CD14-positive monocyte (primary cell): ENCODE measurements at regions not wholly inside any gene's neighbourhood (a gene's known extent, or its start where the extent isn't known, plus 50 kb on each side); places are given as distances from the start of the nearest gene placed in this dataset.

Source experiments
- DNase-seq, 3 donors: peaks; one replicate each; pipeline ENCODE4 v3.0.0-alpha.2; 2011 to 2022
- H2AFZ ChIP-seq: 2 replicates; pipeline ENCODE4 v1.6.0; 2012; ENCODE audit warnings: mild to moderate bottlenecking, low read depth, low read length, inconsistent platforms; ENCODE audit not compliant: insufficient read depth, poor library complexity, severe bottlenecking
- H3K27ac ChIP-seq, 2 donors: 1 replicate in 1 of 2; 2 replicates in 1 of 2; pipeline ENCODE4 v1.5.1; 2012 to 2013; ENCODE audit warnings: low read length in 2 of 2, control low read depth in 1 of 2, inconsistent platforms in 1 of 2, low read depth in 1 of 2, mild to moderate bottlenecking in 1 of 2
- H3K27me3 ChIP-seq, 2 donors: one replicate each; pipeline versions ENCODE4 v1.6.0 to v1.6.1; 2011 to 2013; ENCODE audit warnings: low read length in 2 of 2; ENCODE audit not compliant: control insufficient read depth in 2 of 2, insufficient read depth in 2 of 2
- H3K36me3 ChIP-seq, 2 donors: replicated peaks in 1 of 2; 1 replicate in 1 of 2; 2 replicates in 1 of 2; pipeline versions ENCODE4 v1.5.1 to v1.6.1; 2012 to 2013; ENCODE audit warnings: low read length in 2 of 2, control low read depth in 1 of 2, inconsistent platforms in 1 of 2, mild to moderate bottlenecking in 1 of 2; ENCODE audit not compliant: insufficient read depth in 2 of 2, control insufficient read depth in 1 of 2
- H3K4me1 ChIP-seq, 2 donors: 1 replicate in 1 of 2; 2 replicates in 1 of 2; pipeline versions ENCODE4 v1.5.1 to v1.6.1; 2012 to 2013; ENCODE audit warnings: low read length in 2 of 2, control low read depth in 1 of 2, inconsistent platforms in 1 of 2, mild to moderate bottlenecking in 1 of 2, moderate library complexity in 1 of 2; ENCODE audit not compliant: insufficient read depth in 2 of 2, control insufficient read depth in 1 of 2
- H3K4me2 ChIP-seq: replicated peaks from 2 replicates; pipeline ENCODE3; 2012; ENCODE audit warnings: low read length, moderate library complexity, mild to moderate bottlenecking; ENCODE audit not compliant: poor library complexity, severe bottlenecking; ENCODE audit errors: extremely low read depth
- H3K4me3 ChIP-seq, 3 experiments: fragments of 200-600 bp in 1 of 3; sonication (generic) in 1 of 3; replicated peaks in 1 of 3; 1 replicate in 2 of 3; 2 replicates in 1 of 3; pipeline ENCODE4 v1.5.1; 2011 to 2013; ENCODE audit warnings: low read length in 3 of 3, mild to moderate bottlenecking in 3 of 3, control low read depth in 2 of 3, low read depth in 2 of 3, inconsistent platforms in 1 of 3, moderate library complexity in 1 of 3
- H3K79me2 ChIP-seq: 2 replicates; pipeline ENCODE4 v1.6.0; 2012; ENCODE audit warnings: mild to moderate bottlenecking, control low read depth, inconsistent platforms, low read length, moderate library complexity; ENCODE audit not compliant: insufficient read depth
- H3K9ac ChIP-seq: 2 replicates; pipeline ENCODE4 v1.6.0; 2017; ENCODE audit warnings: low read length, mild to moderate bottlenecking; ENCODE audit not compliant: insufficient read depth, poor library complexity, severe bottlenecking
- H3K9me3 ChIP-seq, 2 donors: replicated peaks in 1 of 2; 1 replicate in 1 of 2; 2 replicates in 1 of 2; pipeline versions ENCODE4 v1.5.1 to v1.6.1; 2012 to 2013; ENCODE audit warnings: low read length in 2 of 2, control low read depth in 1 of 2; ENCODE audit not compliant: control insufficient read depth in 1 of 2, insufficient read depth in 1 of 2
- H4K20me1 ChIP-seq: 2 replicates; pipeline ENCODE4 v1.6.0; 2012; ENCODE audit warnings: mild to moderate bottlenecking, low read length, control low read depth, moderate library complexity; ENCODE audit not compliant: insufficient read depth
- H3K27ac Mint-ChIP-seq, 7 donors: one replicate each; pipeline ENCODE4 v1.8.0; 2020; ENCODE audit warnings: mild to moderate bottlenecking in 7 of 7, mixed read lengths in 7 of 7, moderate library complexity in 6 of 7, inconsistent platforms in 2 of 7
- H3K27me3 Mint-ChIP-seq, 3 donors: one replicate each; pipeline ENCODE4 v1.8.0; 2021 to 2022; ENCODE audit warnings: low read depth in 3 of 3, mild to moderate bottlenecking in 3 of 3, mixed read lengths in 3 of 3, moderate library complexity in 3 of 3, inconsistent platforms in 1 of 3
- H3K36me3 Mint-ChIP-seq, 2 donors: one replicate each; pipeline ENCODE4 v1.8.0; 2020; ENCODE audit warnings: mixed read lengths in 2 of 2, inconsistent platforms in 1 of 2, mild to moderate bottlenecking in 1 of 2
- H3K4me1 Mint-ChIP-seq: one replicate; pipeline ENCODE4 v1.8.0; 2020; ENCODE audit warnings: mild to moderate bottlenecking, mixed read lengths
- H3K4me3 Mint-ChIP-seq, 2 donors: one replicate each; pipeline ENCODE4 v1.8.0; 2020; ENCODE audit warnings: mild to moderate bottlenecking in 2 of 2, mixed read lengths in 2 of 2, moderate library complexity in 1 of 2
- H3K9me3 Mint-ChIP-seq, 7 donors: one replicate each; pipeline ENCODE4 v1.8.0; 2020 to 2022; ENCODE audit warnings: mixed read lengths in 7 of 7, mild to moderate bottlenecking in 6 of 7, moderate library complexity in 6 of 7, inconsistent platforms in 2 of 7
- WGBS: methylation state at CpG from one replicate; pipeline ENCODE4 v1.1.5; 2013; ENCODE audit warnings: missing lambda C conversion rate; ENCODE audit not compliant: insufficient coverage; 5-methylcytosine and 5-hydroxymethylcytosine counted together
- intact Hi-C, 2 donors: fragments of 100-400 bp; cut with micrococcal nuclease; formaldehyde crosslinking; loops; one replicate each; pipeline versions ENCODE4 v1.15.0 to v1.15.1; 2023
- TF ChIP-seq, protein P1 (sequence below): fragments of 200-600 bp; IDR thresholded peaks from one replicate; pipeline ENCODE4 v1.8.0; 2022; ENCODE audit warnings: antibody characterized with exemption, mild to moderate bottlenecking

DNA sequence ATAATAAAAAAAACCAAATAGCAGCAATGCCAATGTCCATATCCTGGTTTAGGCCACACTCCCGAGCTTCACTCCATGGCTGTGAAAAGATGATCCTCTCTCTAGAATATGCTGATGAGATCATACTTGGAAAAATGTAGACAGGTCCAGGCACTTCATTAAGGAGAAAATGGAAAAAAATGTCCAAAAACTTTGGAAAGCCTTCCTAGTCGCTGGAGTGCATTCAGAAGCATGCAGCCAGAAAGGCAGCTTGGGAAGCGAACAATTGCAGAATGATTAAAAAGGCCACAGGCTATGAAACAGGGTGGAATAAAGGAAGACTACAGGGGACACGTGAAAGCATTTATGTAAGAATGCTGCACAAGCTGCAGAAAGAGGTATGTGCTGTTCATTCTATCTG, 165.6 kb upstream of the HCCS start:
- H3K9me3 Mint-ChIP-seq = peaks cover 0 to 6% (median 4%) of the 10 kb centered on the region in 7 donors
- H3K79me2 ChIP-seq = no peaks in the 10 kb centered on the region
- H3K36me3 Mint-ChIP-seq = no peaks in the 10 kb centered on the region
- H3K4me1 ChIP-seq = no peaks in the 10 kb centered on the region
- H3K27me3 ChIP-seq = no peaks in the 10 kb centered on the region
- intact Hi-C loops = no loop called here
- no peak overlapping the region for H3K27ac ChIP-seq
- no peak overlapping the region for H3K4me2 ChIP-seq
- H3K4me3 ChIP-seq = no peak overlapping the region
- whole genome bisulfite sequencing = no CpG with 5 or more reads among the region's 4 CpGs
- H3K27ac Mint-ChIP-seq = no peak overlapping the region
- H3K4me3 Mint-ChIP-seq = no peak overlapping the region
- no peak for DNase-seq
- H2AFZ ChIP-seq = no peak overlapping the region
- H3K4me1 Mint-ChIP-seq = no peaks in the 10 kb centered on the region
- no peaks in the 10 kb centered on the region for H3K36me3 ChIP-seq
- no peak overlapping the region for H3K9ac ChIP-seq
- TF ChIP-seq, protein P1, sequence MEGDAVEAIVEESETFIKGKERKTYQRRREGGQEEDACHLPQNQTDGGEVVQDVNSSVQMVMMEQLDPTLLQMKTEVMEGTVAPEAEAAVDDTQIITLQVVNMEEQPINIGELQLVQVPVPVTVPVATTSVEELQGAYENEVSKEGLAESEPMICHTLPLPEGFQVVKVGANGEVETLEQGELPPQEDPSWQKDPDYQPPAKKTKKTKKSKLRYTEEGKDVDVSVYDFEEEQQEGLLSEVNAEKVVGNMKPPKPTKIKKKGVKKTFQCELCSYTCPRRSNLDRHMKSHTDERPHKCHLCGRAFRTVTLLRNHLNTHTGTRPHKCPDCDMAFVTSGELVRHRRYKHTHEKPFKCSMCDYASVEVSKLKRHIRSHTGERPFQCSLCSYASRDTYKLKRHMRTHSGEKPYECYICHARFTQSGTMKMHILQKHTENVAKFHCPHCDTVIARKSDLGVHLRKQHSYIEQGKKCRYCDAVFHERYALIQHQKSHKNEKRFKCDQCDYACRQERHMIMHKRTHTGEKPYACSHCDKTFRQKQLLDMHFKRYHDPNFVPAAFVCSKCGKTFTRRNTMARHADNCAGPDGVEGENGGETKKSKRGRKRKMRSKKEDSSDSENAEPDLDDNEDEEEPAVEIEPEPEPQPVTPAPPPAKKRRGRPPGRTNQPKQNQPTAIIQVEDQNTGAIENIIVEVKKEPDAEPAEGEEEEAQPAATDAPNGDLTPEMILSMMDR = no peak
- H3K9me3 ChIP-seq = peaks cover 0 to 3% of the 10 kb centered on the region in 2 donors
- peaks cover 0 to 1% (median 0%) of the 10 kb centered on the region in 3 donors for H3K27me3 Mint-ChIP-seq
- H4K20me1 ChIP-seq = no peaks in the 10 kb centered on the region

DNA sequence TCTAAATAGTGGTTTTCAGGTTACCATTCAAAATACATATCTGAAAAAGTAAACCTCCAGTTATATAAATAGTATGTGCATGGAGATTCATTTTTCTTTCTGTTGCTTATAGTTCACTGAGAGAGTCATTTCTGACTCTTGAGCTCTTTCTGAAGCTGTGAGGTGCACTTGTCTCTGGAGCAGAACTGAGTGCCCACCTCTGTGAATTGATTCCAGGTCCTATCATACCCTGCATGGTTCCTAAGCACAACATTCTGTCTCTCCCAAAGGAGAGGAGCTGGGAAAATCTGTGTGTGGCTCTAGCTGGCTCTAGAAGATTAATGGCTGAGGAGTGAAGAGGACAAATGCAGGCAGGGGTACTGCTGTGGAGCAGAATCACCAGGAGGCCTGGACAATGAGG, 161.6 kb upstream of the HCCS start:
- peaks cover 15 to 16% of the 10 kb centered on the region in 2 donors for H3K9me3 ChIP-seq
- H3K36me3 ChIP-seq = no peaks in the 10 kb centered on the region
- H4K20me1 ChIP-seq = no peaks in the 10 kb centered on the region
- no peak overlapping the region for H3K27ac ChIP-seq
- Mint-ChIP-seq H3K4me3 (no peak overlapping the region), H3K27ac (no peak overlapping the region), H3K4me1 (no peaks in the 10 kb centered on the region), H3K36me3 (no peaks in the 10 kb centered on the region), H3K9me3 (peaks cover 5 to 19% (median 8%) of the 10 kb centered on the region in 7 donors), H3K27me3 (peaks cover 0 to 1% (median 0%) of the 10 kb centered on the region in 3 donors)
- TF ChIP-seq, protein P1 = no peak
- H3K4me1 ChIP-seq = no peaks in the 10 kb centered on the region
- no peak overlapping the region for H3K9ac ChIP-seq
- no peaks in the 10 kb centered on the region for H3K27me3 ChIP-seq
- no peak overlapping the region for H2AFZ ChIP-seq
- H3K4me3 ChIP-seq = no peak overlapping the region
- H3K4me2 ChIP-seq = no peak overlapping the region
- no peaks in the 10 kb centered on the region for H3K79me2 ChIP-seq
- DNase-seq = no peak
- intact Hi-C loops = no loop called here
